Loucy (cell line): ENCODE measurements at regions not wholly inside any gene's neighbourhood (a gene's known extent, or its start where the extent isn't known, plus 50 kb on each side); places are given as distances from the start of the nearest gene placed in this dataset.

Experiments
- EZH2phosphoT487 ChIP-seq: fragments of 200-600 bp; IDR thresholded peaks from 2 replicates; pipeline ENCODE4 v1.6.1; 2018; ENCODE audit warnings: antibody characterized with exemption, mild to moderate bottlenecking, moderate library complexity, borderline replicate concordance
- TF ChIP-seq, protein P1 (sequence below): fragments of 200-600 bp; sonication (generic); conservative IDR thresholded peaks from 2 replicates; pipeline ENCODE4 v1.5.1; 2014; ENCODE audit warnings: mild to moderate bottlenecking, antibody characterized with exemption, low read length

DNA sequence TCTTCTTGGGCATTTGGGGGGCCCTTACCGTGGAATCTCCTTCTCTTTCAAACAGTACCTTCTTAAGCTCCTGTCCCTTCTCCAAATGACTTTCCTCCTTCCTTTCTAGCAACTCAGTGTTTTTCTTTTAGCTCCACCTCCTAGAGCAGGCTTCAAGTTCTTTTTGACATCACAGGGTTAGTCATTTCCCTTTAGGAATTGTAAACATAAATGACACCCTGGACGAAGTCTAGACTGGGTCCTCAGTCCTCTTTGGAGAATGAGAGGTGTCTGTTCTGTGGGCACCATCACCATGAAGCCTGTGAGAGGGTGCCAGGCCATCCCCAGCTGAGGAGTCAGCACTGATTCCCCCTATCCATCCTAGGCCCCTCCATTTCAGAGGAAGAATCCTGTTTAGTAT lies 94.7 kb downstream of the SALL1 start:
- TF ChIP-seq, protein P1, sequence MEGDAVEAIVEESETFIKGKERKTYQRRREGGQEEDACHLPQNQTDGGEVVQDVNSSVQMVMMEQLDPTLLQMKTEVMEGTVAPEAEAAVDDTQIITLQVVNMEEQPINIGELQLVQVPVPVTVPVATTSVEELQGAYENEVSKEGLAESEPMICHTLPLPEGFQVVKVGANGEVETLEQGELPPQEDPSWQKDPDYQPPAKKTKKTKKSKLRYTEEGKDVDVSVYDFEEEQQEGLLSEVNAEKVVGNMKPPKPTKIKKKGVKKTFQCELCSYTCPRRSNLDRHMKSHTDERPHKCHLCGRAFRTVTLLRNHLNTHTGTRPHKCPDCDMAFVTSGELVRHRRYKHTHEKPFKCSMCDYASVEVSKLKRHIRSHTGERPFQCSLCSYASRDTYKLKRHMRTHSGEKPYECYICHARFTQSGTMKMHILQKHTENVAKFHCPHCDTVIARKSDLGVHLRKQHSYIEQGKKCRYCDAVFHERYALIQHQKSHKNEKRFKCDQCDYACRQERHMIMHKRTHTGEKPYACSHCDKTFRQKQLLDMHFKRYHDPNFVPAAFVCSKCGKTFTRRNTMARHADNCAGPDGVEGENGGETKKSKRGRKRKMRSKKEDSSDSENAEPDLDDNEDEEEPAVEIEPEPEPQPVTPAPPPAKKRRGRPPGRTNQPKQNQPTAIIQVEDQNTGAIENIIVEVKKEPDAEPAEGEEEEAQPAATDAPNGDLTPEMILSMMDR = no peak
- TF ChIP-seq EZH2phosphoT487 = no peak
